ENCODE measurements at regions not wholly inside any gene's neighbourhood (a gene's known extent, or its start where the extent isn't known, plus 50 kb on each side); places are given as distances from the start of the nearest gene placed in this dataset.
"Not testable (repeated sequence)": the region's sequence is repeated elsewhere in the genome, so short reads cannot be mapped to it uniquely, and the experiment has no call there.

GRCh38 chr3:191566469-191566868 is 105.5 kb downstream of the PYDC2 start:
- Histone ChIP-seq H3K4me3 (no peak overlapping the region), H3K4me1 (no peaks in the 10 kb centered on the region), H3K27ac (no peak overlapping the region), H3K9me3 (no peaks in the 10 kb centered on the region), H3K27me3 (replicated peaks in 1 of 7) (no peaks in the 10 kb centered on the region), H3K36me3 (no peaks in the 10 kb centered on the region)
- TF ChIP-seq, protein P1, sequence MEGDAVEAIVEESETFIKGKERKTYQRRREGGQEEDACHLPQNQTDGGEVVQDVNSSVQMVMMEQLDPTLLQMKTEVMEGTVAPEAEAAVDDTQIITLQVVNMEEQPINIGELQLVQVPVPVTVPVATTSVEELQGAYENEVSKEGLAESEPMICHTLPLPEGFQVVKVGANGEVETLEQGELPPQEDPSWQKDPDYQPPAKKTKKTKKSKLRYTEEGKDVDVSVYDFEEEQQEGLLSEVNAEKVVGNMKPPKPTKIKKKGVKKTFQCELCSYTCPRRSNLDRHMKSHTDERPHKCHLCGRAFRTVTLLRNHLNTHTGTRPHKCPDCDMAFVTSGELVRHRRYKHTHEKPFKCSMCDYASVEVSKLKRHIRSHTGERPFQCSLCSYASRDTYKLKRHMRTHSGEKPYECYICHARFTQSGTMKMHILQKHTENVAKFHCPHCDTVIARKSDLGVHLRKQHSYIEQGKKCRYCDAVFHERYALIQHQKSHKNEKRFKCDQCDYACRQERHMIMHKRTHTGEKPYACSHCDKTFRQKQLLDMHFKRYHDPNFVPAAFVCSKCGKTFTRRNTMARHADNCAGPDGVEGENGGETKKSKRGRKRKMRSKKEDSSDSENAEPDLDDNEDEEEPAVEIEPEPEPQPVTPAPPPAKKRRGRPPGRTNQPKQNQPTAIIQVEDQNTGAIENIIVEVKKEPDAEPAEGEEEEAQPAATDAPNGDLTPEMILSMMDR (IDR thresholded peaks at IDR 0.05 in 8 of 11, conservative IDR thresholded peaks at IDR 0.05 in 3 of 11) = no peak
- TF ChIP-seq POLR2AphosphoS5 (IDR thresholded peaks at IDR 0.05) = no peak
- no peak for TF ChIP-seq POLR2A (IDR thresholded peaks at IDR 0.05)
- WGBS, 5 donors = 77 to 84% (median 82%) methylated on average over 1 of the region's 1 CpG
- intact Hi-C loops (cut with DNase I; ENCODE audit: low total_unique reads) = no loop called here
- no peak for DNase-seq

GRCh38 chr3:191568206-191568605 is 107.2 kb downstream of the PYDC2 start:
- intact Hi-C loops (cut with DNase I; ENCODE audit: low total_unique reads) = no loop called here
- no peak for DNase-seq
- WGBS, 5 donors = 87 to 93% (median 88%) methylated on average over 7 of the region's 7 CpGs

GRCh38 chr3:191592105-191592504 is 131.1 kb downstream of the PYDC2 start:
- Histone ChIP-seq H3K9me3 (no peaks in the 10 kb centered on the region), H3K4me3 (no peak overlapping the region), H3K4me1 (no peaks in the 10 kb centered on the region), H3K27me3 (replicated peaks in 1 of 7) (no peaks in the 10 kb centered on the region), H3K27ac (no peak overlapping the region), H3K36me3 (no peaks in the 10 kb centered on the region)
- no peak for DNase-seq
- no peak for TF ChIP-seq POLR2A (IDR thresholded peaks at IDR 0.05)
- TF ChIP-seq, protein P1 (IDR thresholded peaks at IDR 0.05 in 8 of 11, conservative IDR thresholded peaks at IDR 0.05 in 3 of 11) = no peak
- no peak for TF ChIP-seq POLR2AphosphoS5 (IDR thresholded peaks at IDR 0.05)
- 50 to 90% (median 77%) methylated on average over 1 of the region's 1 CpG for WGBS, 5 donors
- intact Hi-C loops (cut with DNase I; ENCODE audit: low total_unique reads) = no loop called here

More at GRCh38 chr3:191568206-191568605, 107.2 kb downstream of the PYDC2 start:
- TF ChIP-seq, protein P1 (IDR thresholded peaks at IDR 0.05 in 8 of 11, conservative IDR thresholded peaks at IDR 0.05 in 3 of 11) = no peak
- TF ChIP-seq POLR2A (IDR thresholded peaks at IDR 0.05) = no peak
- no peak for TF ChIP-seq POLR2AphosphoS5 (IDR thresholded peaks at IDR 0.05)
- Histone ChIP-seq H3K27me3 (replicated peaks in 1 of 7) (no peaks in the 10 kb centered on the region), H3K9me3 (no peaks in the 10 kb centered on the region), H3K27ac (no peak overlapping the region), H3K36me3 (no peaks in the 10 kb centered on the region), H3K4me3 (no peak overlapping the region), H3K4me1 (no peaks in the 10 kb centered on the region)

DNA sequence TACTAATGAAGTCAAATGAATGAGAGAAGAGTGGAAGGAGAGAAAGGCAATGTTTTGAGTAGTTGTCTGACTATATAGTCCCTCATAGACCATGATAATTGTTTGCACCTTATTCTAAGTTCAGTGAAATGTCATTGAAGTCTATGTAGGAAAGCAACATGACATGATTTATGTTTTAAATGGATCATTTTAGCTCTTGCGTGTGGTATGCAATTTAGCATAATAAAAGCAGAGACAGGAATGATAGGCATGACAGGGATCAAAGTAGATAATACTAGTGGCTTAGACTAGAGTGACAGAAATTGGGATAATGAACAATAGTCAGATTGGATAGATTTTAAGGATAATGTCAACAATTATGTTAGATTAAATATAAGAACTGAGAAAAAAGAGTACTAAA is 132.5 kb downstream of the PYDC2 start:
- no peaks in the 10 kb centered on the region for H3K9me3 ChIP-seq
- TF ChIP-seq POLR2AphosphoS5 (IDR thresholded peaks at IDR 0.05) = no peak
- no peak for TF ChIP-seq POLR2A (IDR thresholded peaks at IDR 0.05)
- TF ChIP-seq, protein P1 (IDR thresholded peaks at IDR 0.05 in 8 of 11, conservative IDR thresholded peaks at IDR 0.05 in 3 of 11) = no peak
- no peak overlapping the region for H3K27ac ChIP-seq
- intact Hi-C loops (cut with DNase I; ENCODE audit: low total_unique reads) = no loop called here
- WGBS, 5 donors = 0 to 90% (median 43%) methylated on average over 1 of the region's 1 CpG
- no peaks in the 10 kb centered on the region for H3K36me3 ChIP-seq
- H3K4me1 ChIP-seq = no peaks in the 10 kb centered on the region
- no peak for DNase-seq
- no peak overlapping the region for H3K4me3 ChIP-seq
- H3K27me3 ChIP-seq (replicated peaks in 1 of 7) = no peaks in the 10 kb centered on the region

GRCh38 chr3:191615511-191615910 is 154.5 kb downstream of the PYDC2 start:
- 86 to 100% (median 92%) methylated on average over 1 of the region's 1 CpG for WGBS, 5 donors
- H3K27me3 ChIP-seq (replicated peaks in 1 of 7); H3K27ac ChIP-seq; H3K36me3 ChIP-seq; DNase-seq; H3K4me1 ChIP-seq; H3K4me3 ChIP-seq; intact Hi-C loops (cut with DNase I; ENCODE audit: low total_unique reads); H3K9me3 ChIP-seq: not testable (repeated sequence)

Measured in spleen (tissue), 11 donors.